Tibial nerve (tissue), 4 donors: ENCODE measurements at regions not wholly inside any gene's neighbourhood (a gene's known extent, or its start where the extent isn't known, plus 50 kb on each side); places are given as distances from the start of the nearest gene placed in this dataset.
"Not testable (repeated sequence)": the region's sequence is repeated elsewhere in the genome, so short reads cannot be mapped to it uniquely, and the experiment has no call there.

Source experiments
- DNase-seq, 2 donors: peaks; one replicate each; pipeline ENCODE4 v3.0.0-alpha.2; 2019; ENCODE audit warnings: low spot score in 2 of 2
- H3K27ac ChIP-seq, 4 donors: fragments of 200-600 bp; sonication (generic) in 3 of 4; one replicate each; pipeline ENCODE4 v1.5.1; 2017 to 2019; ENCODE audit warnings: mild to moderate bottlenecking in 1 of 4
- H3K27me3 ChIP-seq, 2 donors: fragments of 200-600 bp; sonication (generic) in 1 of 2; one replicate each; pipeline versions ENCODE4 v1.5.1 to v1.6.0; 2017 to 2019
- H3K36me3 ChIP-seq, 3 donors: fragments of 200-600 bp; sonication (generic); one replicate each; pipeline ENCODE4 v1.5.1; 2018 to 2019
- H3K4me1 ChIP-seq, 4 donors: fragments of 200-600 bp; sonication (generic) in 3 of 4; one replicate each; pipeline ENCODE4 v1.5.1; 2017 to 2019
- H3K4me3 ChIP-seq, 4 donors: fragments of 200-600 bp; sonication (generic) in 3 of 4; one replicate each; pipeline ENCODE4 v1.5.1; 2017 to 2019; ENCODE audit warnings: mild to moderate bottlenecking in 1 of 4, moderate library complexity in 1 of 4
- H3K9me3 ChIP-seq, 4 donors: fragments of 200-600 bp; sonication (generic) in 3 of 4; one replicate each; pipeline ENCODE4 v1.5.1; 2017 to 2019
- EP300 ChIP-seq, 2 donors: sonication (generic); formaldehyde crosslinking; IDR thresholded peaks; one replicate each; pipeline ENCODE4 v1.6.1; 2017; ENCODE audit warnings: antibody characterized with exemption in 2 of 2, mild to moderate bottlenecking in 1 of 2
- POLR2A ChIP-seq, 2 donors: fragments of 450-650 bp; IDR thresholded peaks; one replicate each; pipeline ENCODE4 v1.6.1; 2017; ENCODE audit warnings: antibody characterized with exemption in 2 of 2, mild to moderate bottlenecking in 2 of 2, moderate library complexity in 2 of 2
- WGBS, 2 donors: methylation state at CpG; one replicate each; pipeline ENCODE4 v1.1.5; 2018; 5-methylcytosine and 5-hydroxymethylcytosine counted together
- TF ChIP-seq, protein P1 (sequence below), 5 experiments: fragments of 200-600 bp in 3 of 5; fragments of 450-650 bp in 2 of 5; sonication (generic) in 3 of 5; IDR thresholded peaks; one replicate each; pipeline ENCODE4 v1.5.1; 2016 to 2019; ENCODE audit warnings: antibody characterized with exemption in 5 of 5, mild to moderate bottlenecking in 3 of 5, moderate library complexity in 2 of 5

DNA sequence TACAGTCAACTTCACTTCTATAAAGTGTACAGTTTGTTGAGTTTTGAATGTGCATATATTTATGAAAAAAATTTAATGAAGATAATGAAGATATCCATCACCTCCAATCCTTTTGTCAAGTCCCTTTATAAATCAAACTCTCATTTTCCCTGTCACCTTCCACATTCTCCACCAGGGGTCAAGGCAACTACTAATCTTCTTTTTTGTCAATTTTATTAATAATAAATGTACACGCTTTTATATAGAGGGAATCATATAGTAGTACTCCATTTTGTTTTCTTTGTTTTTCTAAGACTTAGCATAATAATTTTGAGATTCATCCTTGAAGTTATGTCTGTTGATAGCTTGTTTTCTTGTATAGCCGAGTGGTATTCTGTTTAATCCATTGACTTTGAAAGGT, 1594.2 kb upstream of the PRMT6 start:
- H3K4me3 ChIP-seq: no peak overlapping the region
- WGBS, 2 donors: 91 to 92% methylated on average over 2 of the region's 2 CpGs
- H3K36me3 ChIP-seq: no peaks in the 10 kb centered on the region
- TF ChIP-seq EP300 (IDR thresholded peaks at IDR 0.05) (no peak), POLR2A (IDR thresholded peaks at IDR 0.05) (no peak)
- TF ChIP-seq, protein P1, sequence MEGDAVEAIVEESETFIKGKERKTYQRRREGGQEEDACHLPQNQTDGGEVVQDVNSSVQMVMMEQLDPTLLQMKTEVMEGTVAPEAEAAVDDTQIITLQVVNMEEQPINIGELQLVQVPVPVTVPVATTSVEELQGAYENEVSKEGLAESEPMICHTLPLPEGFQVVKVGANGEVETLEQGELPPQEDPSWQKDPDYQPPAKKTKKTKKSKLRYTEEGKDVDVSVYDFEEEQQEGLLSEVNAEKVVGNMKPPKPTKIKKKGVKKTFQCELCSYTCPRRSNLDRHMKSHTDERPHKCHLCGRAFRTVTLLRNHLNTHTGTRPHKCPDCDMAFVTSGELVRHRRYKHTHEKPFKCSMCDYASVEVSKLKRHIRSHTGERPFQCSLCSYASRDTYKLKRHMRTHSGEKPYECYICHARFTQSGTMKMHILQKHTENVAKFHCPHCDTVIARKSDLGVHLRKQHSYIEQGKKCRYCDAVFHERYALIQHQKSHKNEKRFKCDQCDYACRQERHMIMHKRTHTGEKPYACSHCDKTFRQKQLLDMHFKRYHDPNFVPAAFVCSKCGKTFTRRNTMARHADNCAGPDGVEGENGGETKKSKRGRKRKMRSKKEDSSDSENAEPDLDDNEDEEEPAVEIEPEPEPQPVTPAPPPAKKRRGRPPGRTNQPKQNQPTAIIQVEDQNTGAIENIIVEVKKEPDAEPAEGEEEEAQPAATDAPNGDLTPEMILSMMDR (IDR thresholded peaks at IDR 0.05): no peak
- no peaks in the 10 kb centered on the region for H3K27me3 ChIP-seq
- no peaks in the 10 kb centered on the region for H3K9me3 ChIP-seq
- no peak for DNase-seq
- no peaks in the 10 kb centered on the region for H3K4me1 ChIP-seq
- no peak overlapping the region for H3K27ac ChIP-seq

DNA sequence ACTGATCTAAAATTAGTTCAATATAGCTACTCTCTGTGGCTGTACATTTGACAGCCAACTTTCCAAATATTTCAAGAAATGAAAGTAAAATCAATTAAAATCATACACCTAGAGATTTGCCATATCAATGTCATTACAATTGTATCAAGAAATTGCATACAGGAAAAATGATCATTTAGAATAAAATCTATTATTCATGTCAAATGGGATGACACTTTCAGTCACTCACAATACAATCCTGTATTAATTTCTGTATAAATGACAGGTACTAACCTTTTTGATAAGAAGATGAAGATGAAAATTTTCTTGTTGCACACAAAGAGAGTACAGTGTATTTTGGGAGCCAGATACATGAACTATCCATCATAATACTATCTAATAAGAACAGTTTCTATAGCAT, 1588.9 kb upstream of the PRMT6 start:
- Histone ChIP-seq H3K9me3 (no peaks in the 10 kb centered on the region), H3K4me1 (no peaks in the 10 kb centered on the region), H3K4me3 (no peak overlapping the region), H3K27ac (no peak overlapping the region), H3K27me3 (no peaks in the 10 kb centered on the region), H3K36me3 (no peaks in the 10 kb centered on the region)
- TF ChIP-seq POLR2A (IDR thresholded peaks at IDR 0.05): no peak
- TF ChIP-seq, protein P1 (IDR thresholded peaks at IDR 0.05): no peak
- no peak for TF ChIP-seq EP300 (IDR thresholded peaks at IDR 0.05)
- no peak for DNase-seq

DNA sequence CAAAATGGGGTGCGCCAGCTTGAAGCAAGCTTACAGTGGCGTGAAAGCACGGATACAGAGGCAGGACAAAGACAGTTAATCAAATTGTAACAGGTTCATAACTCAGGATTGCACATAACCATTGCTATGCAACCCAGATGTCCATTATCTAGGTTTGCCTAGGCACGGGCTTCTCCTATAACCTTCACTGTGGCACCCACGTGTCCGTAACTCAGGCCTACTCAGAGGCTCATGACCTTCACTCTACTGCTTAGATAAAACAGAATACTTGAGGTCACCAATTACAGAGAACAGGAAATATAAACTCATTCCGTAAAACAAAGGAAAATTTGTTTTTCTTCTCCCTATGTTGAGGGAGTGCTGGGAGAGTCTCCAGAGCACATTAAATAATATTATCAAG, 1585.9 kb upstream of the PRMT6 start:
- not testable (repeated sequence) for H3K27ac ChIP-seq, DNase-seq, H3K4me3 ChIP-seq, H3K4me1 ChIP-seq, H3K36me3 ChIP-seq, H3K9me3 ChIP-seq, H3K27me3 ChIP-seq
- WGBS, 2 donors: 62 to 64% methylated on average over 7 of the region's 7 CpGs

DNA sequence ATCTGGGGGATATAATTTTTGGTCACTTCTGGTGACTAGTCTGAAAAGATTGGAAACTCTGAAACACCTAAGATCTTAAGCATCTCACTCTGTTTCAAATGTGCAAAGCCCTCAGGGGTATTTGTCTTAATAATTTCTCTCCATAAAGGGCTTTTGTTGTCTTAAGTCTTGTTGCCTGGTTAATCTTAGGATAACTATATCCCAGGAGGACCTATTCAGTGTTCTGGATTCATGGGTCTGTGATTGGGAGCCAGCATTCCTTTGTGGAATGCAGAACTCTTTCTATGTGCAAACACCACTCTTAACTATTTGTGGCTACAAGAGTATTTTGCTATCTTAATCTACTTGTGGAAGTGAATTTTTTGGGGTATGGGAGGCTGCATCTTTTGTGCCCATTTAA, 1573.0 kb upstream of the PRMT6 start:
- TF ChIP-seq, protein P1 (IDR thresholded peaks at IDR 0.05): no peak
- TF ChIP-seq POLR2A (IDR thresholded peaks at IDR 0.05) (no peak), EP300 (IDR thresholded peaks at IDR 0.05) (no peak)
- H3K27ac ChIP-seq: no peak overlapping the region
- DNase-seq: no peak
- H3K27me3 ChIP-seq: no peaks in the 10 kb centered on the region
- no peaks in the 10 kb centered on the region for H3K4me1 ChIP-seq
- no peaks in the 10 kb centered on the region for H3K36me3 ChIP-seq
- H3K9me3 ChIP-seq: peaks cover 0 to 4% (median 0%) of the 10 kb centered on the region in 4 donors
- H3K4me3 ChIP-seq: no peak overlapping the region

DNA sequence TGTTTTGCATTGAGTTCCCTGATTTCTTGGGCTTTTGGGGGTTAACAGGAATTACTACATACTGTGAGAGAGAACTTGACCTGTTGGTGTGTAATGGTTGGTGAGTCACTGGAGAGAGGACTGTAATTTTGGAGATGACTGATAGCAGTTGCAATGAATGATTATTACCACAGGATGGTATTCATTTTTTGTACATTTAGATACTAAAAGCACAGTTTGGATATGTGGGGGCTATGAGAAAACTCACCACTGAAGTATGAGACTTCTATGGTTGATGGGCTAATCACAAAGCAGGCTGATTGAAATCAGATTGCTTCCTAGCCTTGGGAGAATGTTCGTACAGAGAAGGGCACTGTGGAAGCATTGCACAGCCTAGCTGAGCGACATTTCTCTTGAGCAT, 1571.3 kb upstream of the PRMT6 start:
- Histone ChIP-seq H3K36me3 (no peaks in the 10 kb centered on the region), H3K27me3 (no peaks in the 10 kb centered on the region), H3K4me3 (no peak overlapping the region), H3K27ac (no peak overlapping the region), H3K9me3 (peaks cover 0 to 3% (median 0%) of the 10 kb centered on the region in 4 donors), H3K4me1 (no peaks in the 10 kb centered on the region)
- DNase-seq: no peak
- TF ChIP-seq POLR2A (IDR thresholded peaks at IDR 0.05): no peak
- TF ChIP-seq EP300 (IDR thresholded peaks at IDR 0.05): no peak
- TF ChIP-seq, protein P1 (IDR thresholded peaks at IDR 0.05): no peak
- 90 to 97% methylated on average over 2 of the region's 2 CpGs for WGBS, 2 donors

DNA sequence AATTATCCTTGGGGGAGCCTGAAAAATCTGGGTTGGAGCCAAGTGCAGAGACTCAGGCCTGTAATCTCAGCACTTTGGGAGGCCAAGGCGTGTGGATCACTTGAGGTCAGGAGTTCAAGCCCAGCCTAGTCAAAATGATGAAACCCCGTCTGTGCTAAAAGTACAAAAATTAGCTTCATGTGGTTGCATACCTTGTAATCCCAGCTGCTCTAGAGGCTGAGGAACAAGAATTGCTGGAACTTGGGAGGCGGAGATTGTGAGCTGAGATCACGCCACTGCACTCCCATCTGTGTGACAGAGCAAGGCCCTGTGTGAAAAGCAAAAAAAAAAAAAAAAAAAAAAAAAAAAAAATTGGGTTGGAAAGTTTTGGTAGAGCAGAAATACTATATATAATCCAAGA, 1563.6 kb upstream of the PRMT6 start:
- WGBS, 2 donors: 41 to 47% methylated on average over 4 of the region's 4 CpGs
- TF ChIP-seq, protein P1 (IDR thresholded peaks at IDR 0.05): no peak
- TF ChIP-seq POLR2A (IDR thresholded peaks at IDR 0.05): no peak
- no peak for TF ChIP-seq EP300 (IDR thresholded peaks at IDR 0.05)
- no peaks in the 10 kb centered on the region for H3K27me3 ChIP-seq
- H3K36me3 ChIP-seq: no peaks in the 10 kb centered on the region
- H3K4me3 ChIP-seq: no peak overlapping the region
- H3K9me3 ChIP-seq: peaks cover 0 to 3% (median 0%) of the 10 kb centered on the region in 4 donors
- H3K27ac ChIP-seq: no peak overlapping the region
- no peak for DNase-seq
- no peaks in the 10 kb centered on the region for H3K4me1 ChIP-seq
